MCF 10A (cell line): ENCODE measurements at regions not wholly inside any gene's neighbourhood (a gene's known extent, or its start where the extent isn't known, plus 50 kb on each side); places are given as distances from the start of the nearest gene placed in this dataset.

Experiments used
- BruUV-seq: library from RNA; stranded (reverse); fragments of 400-500 nt; replicated peaks from 2 replicates; lab custom pipeline; 2021; lab: Mats Ljungman, UMichigan
- CTCF ChIA-PET: fragments of 300-600 bp; sonication (Branson Sonifier 250); formaldehyde crosslinking; extraction: SDS; loops from one replicate; lab custom pipeline; 2021; ENCODE audit warnings: antibody characterized with exemption, inconsistent platforms; lab: Yijun Ruan, JAX
- POLR2A ChIA-PET: fragments of 300-600, 350-650 bp; sonication (Branson Sonifier 250); formaldehyde crosslinking; extraction: SDS; loops from one replicate; lab custom pipeline; 2020; ENCODE audit warnings: antibody characterized with exemption, inconsistent platforms; lab: Yijun Ruan, JAX
- DNase-seq: peaks from one replicate; pipeline ENCODE4 v3.0.0-alpha.2; 2018; ENCODE audit not compliant: unreplicated experiment
- H3K27ac Mint-ChIP-seq: one replicate; pipeline ENCODE4 v1.8.0; 2022; ENCODE audit warnings: mild to moderate bottlenecking, low read depth, mixed read lengths; ENCODE audit not compliant: unreplicated experiment
- H3K27me3 Mint-ChIP-seq: one replicate; pipeline ENCODE4 v1.8.0; 2022; ENCODE audit warnings: mixed read lengths; ENCODE audit not compliant: insufficient read depth, unreplicated experiment
- H3K36me3 Mint-ChIP-seq: one replicate; pipeline ENCODE4 v1.8.0; 2022; ENCODE audit warnings: mild to moderate bottlenecking, moderate library complexity, mixed read lengths; ENCODE audit not compliant: insufficient read depth, unreplicated experiment
- H3K4me1 Mint-ChIP-seq: one replicate; pipeline ENCODE4 v1.8.0; 2022; ENCODE audit warnings: mixed read lengths; ENCODE audit not compliant: insufficient read depth, unreplicated experiment
- H3K4me3 Mint-ChIP-seq: one replicate; pipeline ENCODE4 v1.8.0; 2022; ENCODE audit warnings: mild to moderate bottlenecking, moderate library complexity, mixed read lengths; ENCODE audit not compliant: unreplicated experiment
- H3K9me3 Mint-ChIP-seq: one replicate; pipeline ENCODE4 v1.8.0; 2022; ENCODE audit warnings: mixed read lengths; ENCODE audit not compliant: unreplicated experiment
- CTCF ChIP-seq: fragments of 200-600 bp; IDR thresholded peaks from one replicate; pipeline ENCODE4 v1.8.0; 2022; ENCODE audit warnings: antibody characterized with exemption, mild to moderate bottlenecking; ENCODE audit not compliant: unreplicated experiment
- intact Hi-C: fragments of 100-400 bp; cut with micrococcal nuclease; formaldehyde crosslinking; loops from 2 replicates; pipeline ENCODE4 v1.14.1; 2022

- H3K9me3 Mint-ChIP-seq = no peaks in the 10 kb centered on the region
- no peak for TF ChIP-seq CTCF
- H3K27me3 Mint-ChIP-seq = no peaks in the 10 kb centered on the region
- no peaks in the 10 kb centered on the region for H3K36me3 Mint-ChIP-seq
- no TSS peak for BruUV-seq
- intact Hi-C loops = no loop called here
- peaks cover 17% of the 10 kb centered on the region for H3K4me1 Mint-ChIP-seq
- H3K27ac Mint-ChIP-seq = no peak overlapping the region
- DNase-seq = no peak
- H3K4me3 Mint-ChIP-seq = no peak overlapping the region
- POLR2A ChIA-PET = no interaction called here
- CTCF ChIA-PET = interaction anchor here (0.6 to 0.7 kb wide), 2 partner anchors 17 to 92 kb away, joined by 3 to 4 read pairs; no protein-coding TSS in a partner anchor
Measured at GRCh38 chr15:38897551-38897950, 332.9 kb upstream of the RASGRP1 start.

DNA sequence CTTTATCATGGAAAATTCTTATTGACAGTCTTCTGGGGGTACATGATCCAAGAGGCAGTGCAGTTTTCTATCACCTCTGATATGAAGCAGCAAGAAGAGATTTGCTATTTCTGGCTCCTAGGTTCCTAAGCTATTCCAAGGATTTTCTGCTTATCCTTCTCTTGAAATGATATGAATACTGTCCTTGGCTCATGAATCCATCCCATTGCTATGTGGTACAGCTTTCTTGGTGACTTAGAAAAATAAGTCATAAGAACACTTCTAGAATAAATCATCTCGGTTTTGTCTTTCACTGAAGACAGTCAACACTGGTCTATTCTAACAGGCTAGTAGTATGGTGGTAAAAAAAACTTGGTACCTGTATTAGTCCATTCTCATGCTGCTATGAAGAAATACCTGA lies 333.6 kb upstream of the RASGRP1 start:
- POLR2A ChIA-PET = no interaction called here
- no peak overlapping the region for H3K27ac Mint-ChIP-seq
- H3K4me3 Mint-ChIP-seq = no peak overlapping the region
- TF ChIP-seq CTCF = no peak
- no peaks in the 10 kb centered on the region for H3K27me3 Mint-ChIP-seq
- intact Hi-C loops = no loop called here
- no peak for DNase-seq
- no TSS peak for BruUV-seq
- peaks cover 17% of the 10 kb centered on the region for H3K4me1 Mint-ChIP-seq
- CTCF ChIA-PET = no interaction called here
- H3K36me3 Mint-ChIP-seq = no peaks in the 10 kb centered on the region
- no peaks in the 10 kb centered on the region for H3K9me3 Mint-ChIP-seq

DNA sequence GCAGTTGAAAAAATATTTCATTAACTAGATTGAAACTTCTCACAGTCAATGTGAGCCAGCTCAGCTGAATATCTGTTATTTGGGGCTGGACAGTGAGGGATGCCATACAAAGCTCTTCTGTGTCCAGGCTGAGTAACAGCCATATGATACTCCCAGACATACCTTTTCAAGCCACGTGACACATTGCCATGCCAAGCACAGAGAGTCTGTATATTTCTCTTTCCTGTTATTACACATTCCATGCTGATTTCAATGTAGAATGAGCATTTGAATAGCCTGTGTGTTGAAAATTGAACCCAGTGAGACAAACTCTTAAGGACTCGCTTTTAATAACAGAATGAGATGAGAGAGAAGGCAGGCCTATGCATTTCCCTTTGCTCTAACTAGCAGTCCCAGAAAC lies 334.7 kb upstream of the RASGRP1 start:
- intact Hi-C loops = no loop called here
- ChIA-PET POLR2A (no interaction called here), CTCF (interaction anchor here (0.6 kb wide), 1 partner anchor 20 kb away, joined by 3 read pairs; no protein-coding TSS in a partner anchor)
- no peak overlapping the region for H3K27ac Mint-ChIP-seq
- H3K4me1 Mint-ChIP-seq = peaks cover 13% of the 10 kb centered on the region
- H3K9me3 Mint-ChIP-seq = no peaks in the 10 kb centered on the region
- peak; percentile 45 for DNase-seq
- no peaks in the 10 kb centered on the region for H3K27me3 Mint-ChIP-seq
- no peak for TF ChIP-seq CTCF
- BruUV-seq = no TSS peak
- no peak overlapping the region for H3K4me3 Mint-ChIP-seq
- no peaks in the 10 kb centered on the region for H3K36me3 Mint-ChIP-seq

DNA sequence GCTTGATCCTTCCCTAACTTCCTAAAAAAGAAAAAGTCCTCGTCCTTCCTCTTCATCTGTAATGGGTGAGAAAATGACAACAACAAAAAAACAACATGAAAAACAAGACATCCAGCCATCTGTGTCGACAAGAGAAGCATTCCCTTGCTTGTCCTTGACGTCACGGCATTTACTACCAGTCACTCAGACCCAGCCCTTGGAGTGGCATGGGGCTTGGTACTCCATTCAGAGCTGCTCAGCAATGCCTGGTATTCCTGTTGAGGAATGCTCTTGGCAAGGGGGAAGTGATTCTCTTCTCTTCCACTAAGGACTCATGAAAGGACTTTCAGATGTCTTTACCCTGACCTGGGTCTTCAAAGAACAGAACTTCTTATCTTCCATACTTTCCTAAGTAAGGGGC lies 339.7 kb upstream of the RASGRP1 start:
- Mint-ChIP-seq H3K9me3 (no peaks in the 10 kb centered on the region), H3K4me3 (no peak overlapping the region), H3K27me3 (no peaks in the 10 kb centered on the region), H3K36me3 (no peaks in the 10 kb centered on the region), H3K4me1 (no peaks in the 10 kb centered on the region), H3K27ac (no peak overlapping the region)
- CTCF ChIA-PET = no interaction called here
- POLR2A ChIA-PET = no interaction called here
- no TSS peak for BruUV-seq
- no peak for DNase-seq
- TF ChIP-seq CTCF = no peak
- intact Hi-C loops = no loop called here
